Stomach (tissue), 8 donors: ENCODE measurements at regions not wholly inside any gene's neighbourhood (a gene's known extent, or its start where the extent isn't known, plus 50 kb on each side); places are given as distances from the start of the nearest gene placed in this dataset.

Experiments
- DNase-seq, 2 donors: peaks; one replicate each; pipeline versions ENCODE4 v3.0.0 to v3.0.0-alpha.2; 2013 to 2019
- H3K27ac ChIP-seq, 5 donors: fragments of 200-600 bp in 4 of 5; sonication (generic) in 4 of 5; one replicate each; pipeline ENCODE4 v1.5.1; 2013 to 2019; ENCODE audit warnings: mild to moderate bottlenecking in 1 of 5, moderate library complexity in 1 of 5
- H3K27me3 ChIP-seq, 3 donors: fragments of 200-600 bp; sonication (generic); one replicate each; pipeline ENCODE4 v1.5.1; 2017 to 2019; ENCODE audit warnings: mixed run types in 1 of 3
- H3K36me3 ChIP-seq, 4 donors: fragments of 200-600 bp; sonication (generic); 1 replicate in 3 of 4; 2 replicates in 1 of 4; pipeline ENCODE4 v1.5.1; 2016 to 2019
- H3K4me1 ChIP-seq, 4 donors: fragments of 200-600 bp; sonication (generic); one replicate each; pipeline ENCODE4 v1.5.1; 2016 to 2019
- H3K4me3 ChIP-seq, 4 donors: fragments of 200-600 bp; sonication (generic) in 3 of 4; one replicate each; pipeline ENCODE4 v1.5.1; 2016 to 2019; ENCODE audit warnings: mild to moderate bottlenecking in 1 of 4
- H3K9me3 ChIP-seq, 4 donors: fragments of 200-600 bp; sonication (generic); one replicate each; pipeline ENCODE4 v1.5.1; 2016 to 2019
- CTCF ChIP-seq, 7 experiments: fragments of 450-650 bp in 4 of 7; fragments of 200-600 bp in 3 of 7; sonication (generic) in 3 of 7; IDR thresholded peaks; one replicate each; pipeline ENCODE4 v1.5.1; 2016 to 2019; ENCODE audit warnings: antibody characterized with exemption in 7 of 7, control low read depth in 2 of 7, mild to moderate bottlenecking in 1 of 7
- EP300 ChIP-seq: sonication (generic); formaldehyde crosslinking; IDR thresholded peaks from one replicate; pipeline ENCODE4 v1.6.1; 2017; ENCODE audit warnings: antibody characterized with exemption
- POLR2A ChIP-seq, 4 donors: fragments of 450-650 bp; IDR thresholded peaks; one replicate each; pipeline ENCODE4 v1.6.1; 2016; ENCODE audit warnings: antibody characterized with exemption in 4 of 4, control low read depth in 2 of 4, mild to moderate bottlenecking in 1 of 4, moderate library complexity in 1 of 4
- POLR2AphosphoS5 ChIP-seq, 3 donors: sonication (generic); formaldehyde crosslinking; IDR thresholded peaks; one replicate each; pipeline ENCODE4 v1.6.1; 2016; ENCODE audit warnings: antibody characterized with exemption in 3 of 3
- WGBS, 5 donors: extraction: QIAGEN DNeasy Blood & Tissue Kit in 3 of 5; methylation state at CpG; one replicate each; pipeline versions ENCODE4 v1.1.5 to v1.1.7; 2013 to 2018; 5-methylcytosine and 5-hydroxymethylcytosine counted together
- intact Hi-C: fragments of 100-400 bp; cut with DNase I; formaldehyde crosslinking; loops from one replicate; pipeline ENCODE4 v1.15.1; 2023; ENCODE audit warnings: low total_unique reads
- donor health status: healthy with polysubstance abuse.
- donor health status: Bipolar disorder and iron deficiency.
- donor health status: healthy.

DNA sequence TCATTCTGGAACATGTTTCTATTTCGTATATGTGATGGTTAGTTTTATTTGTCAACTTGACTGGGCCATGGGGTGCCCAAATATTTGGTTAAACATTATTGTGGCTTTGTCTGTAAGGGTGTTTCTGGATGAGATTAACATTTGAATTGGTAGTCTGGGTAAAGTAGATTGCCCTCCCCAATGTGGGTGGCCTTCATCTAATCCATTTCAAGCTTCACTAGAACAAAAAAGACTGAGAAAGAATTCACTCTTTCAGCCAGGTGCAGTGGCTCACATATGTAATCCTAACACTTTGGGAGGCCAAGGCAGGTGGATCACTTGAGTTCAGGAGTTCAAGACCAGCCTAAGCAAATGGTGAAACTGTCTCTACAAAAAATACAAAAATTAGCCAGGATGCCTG, 55.7 kb upstream of the TANC1 start:
- H3K4me3 ChIP-seq = no peak overlapping the region
- no peaks in the 10 kb centered on the region for H3K4me1 ChIP-seq
- no peaks in the 10 kb centered on the region for H3K9me3 ChIP-seq
- TF ChIP-seq EP300 (no peak), POLR2AphosphoS5 (IDR thresholded peaks at IDR 0.05) (no peak), CTCF (IDR thresholded peaks at IDR 0.05) (no peak), POLR2A (IDR thresholded peaks at IDR 0.05) (no peak)
- no peak overlapping the region for H3K27ac ChIP-seq
- no peak for DNase-seq
- no peaks in the 10 kb centered on the region for H3K27me3 ChIP-seq
- 56 to 83% (median 74%) methylated on average over 1 of the region's 1 CpG for WGBS, 5 donors
- H3K36me3 ChIP-seq = no peaks in the 10 kb centered on the region
- intact Hi-C loops = no loop called here

- H3K27ac ChIP-seq = no peak overlapping the region
- no peaks in the 10 kb centered on the region for H3K4me1 ChIP-seq
- no peaks in the 10 kb centered on the region for H3K9me3 ChIP-seq
- DNase-seq = no peak
- TF ChIP-seq CTCF (IDR thresholded peaks at IDR 0.05) (no peak), POLR2AphosphoS5 (IDR thresholded peaks at IDR 0.05) (no peak), POLR2A (IDR thresholded peaks at IDR 0.05) (no peak), EP300 (no peak)
- no peaks in the 10 kb centered on the region for H3K36me3 ChIP-seq
- H3K27me3 ChIP-seq = no peaks in the 10 kb centered on the region
- H3K4me3 ChIP-seq = no peak overlapping the region
- intact Hi-C loops = no loop called here
Observed at GRCh38 chr2:158914066-158914465, 54.4 kb upstream of the TANC1 start.

GRCh38 chr2:158914731-158915130, 53.7 kb upstream of the TANC1 start:
- Histone ChIP-seq H3K27me3 (no peaks in the 10 kb centered on the region), H3K36me3 (no peaks in the 10 kb centered on the region), H3K9me3 (no peaks in the 10 kb centered on the region), H3K4me1 (no peaks in the 10 kb centered on the region), H3K27ac (no peak overlapping the region), H3K4me3 (no peak overlapping the region)
- WGBS, 5 donors = 69 to 87% (median 81%) methylated on average over 2 of the region's 2 CpGs
- DNase-seq = no peak
- intact Hi-C loops = no loop called here
- TF ChIP-seq POLR2A (IDR thresholded peaks at IDR 0.05) (no peak), POLR2AphosphoS5 (IDR thresholded peaks at IDR 0.05) (no peak), EP300 (no peak), CTCF (IDR thresholded peaks at IDR 0.05) (no peak)

DNA sequence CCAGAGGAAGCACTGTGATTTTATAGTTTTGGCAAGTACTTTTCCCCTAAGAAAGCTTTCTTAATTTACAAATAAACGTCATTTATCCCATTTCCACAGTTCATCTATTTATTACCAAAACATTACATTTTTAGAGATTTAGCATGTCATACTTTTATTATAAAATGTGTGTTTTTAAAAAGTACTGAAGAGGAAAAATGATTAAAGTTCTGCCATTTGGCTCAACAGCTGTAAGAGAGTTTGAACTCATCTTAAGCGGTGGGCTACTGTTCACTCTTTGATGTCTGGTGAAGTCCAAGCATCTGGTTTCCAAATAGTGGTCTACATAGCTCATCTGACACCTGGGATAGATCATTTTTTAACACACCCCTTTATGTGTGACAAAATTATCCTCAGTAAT, 51.3 kb upstream of the TANC1 start:
- Histone ChIP-seq H3K4me3 (no peak overlapping the region), H3K36me3 (no peaks in the 10 kb centered on the region), H3K9me3 (no peaks in the 10 kb centered on the region), H3K27ac (no peak overlapping the region), H3K4me1 (no peaks in the 10 kb centered on the region), H3K27me3 (no peaks in the 10 kb centered on the region)
- TF ChIP-seq POLR2AphosphoS5 (IDR thresholded peaks at IDR 0.05) = no peak
- TF ChIP-seq CTCF (IDR thresholded peaks at IDR 0.05) = no peak
- TF ChIP-seq POLR2A (IDR thresholded peaks at IDR 0.05) = no peak
- no peak for TF ChIP-seq EP300
- 60 to 73% (median 71%) methylated on average over 2 of the region's 2 CpGs for WGBS, 5 donors
- no peak for DNase-seq
- intact Hi-C loops = no loop called here

DNA sequence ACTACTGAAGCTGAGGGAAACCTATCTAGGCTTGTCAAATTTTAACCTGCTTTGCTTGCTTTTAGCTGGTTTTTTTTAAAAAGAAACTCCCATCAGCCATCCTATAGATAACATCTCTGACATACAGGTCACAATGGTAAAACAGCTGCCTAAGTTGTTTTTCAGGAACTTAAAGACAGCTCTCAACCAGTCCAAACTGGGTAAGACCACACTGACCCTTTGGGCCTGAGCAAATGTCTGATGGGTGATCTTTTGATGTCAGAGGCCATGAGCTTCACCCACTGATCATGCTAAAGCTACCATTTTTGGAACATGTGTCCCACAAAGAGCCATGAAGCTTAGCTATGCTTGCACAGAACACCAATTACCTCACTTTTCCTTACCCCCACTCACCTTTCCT, 50.0 kb upstream of the TANC1 start:
- Histone ChIP-seq H3K27ac (no peak overlapping the region), H3K36me3 (no peaks in the 10 kb centered on the region), H3K27me3 (no peaks in the 10 kb centered on the region), H3K4me3 (no peak overlapping the region), H3K4me1 (no peaks in the 10 kb centered on the region), H3K9me3 (no peaks in the 10 kb centered on the region)
- TF ChIP-seq POLR2A (IDR thresholded peaks at IDR 0.05) (no peak), POLR2AphosphoS5 (IDR thresholded peaks at IDR 0.05) (no peak), EP300 (no peak), CTCF (IDR thresholded peaks at IDR 0.05) (no peak)
- intact Hi-C loops = no loop called here
- no peak for DNase-seq
